PC-3 (cell line): ENCODE measurements at regions not wholly inside any gene's neighbourhood (a gene's known extent, or its start where the extent isn't known, plus 50 kb on each side); places are given as distances from the start of the nearest gene placed in this dataset.

Experiments used
- ATAC-seq: fragments of 200-7000 bp; cut with Tn5 transposase; 2 replicates; pipeline ENCODE4 v1.9.1; 2020; ENCODE audit warnings: mild to moderate bottlenecking, moderate library complexity
- BruUV-seq: library from RNA; stranded (reverse); fragments of 400-500 nt; replicated peaks from 2 replicates; lab custom pipeline; 2021; lab: Mats Ljungman, UMichigan
- CTCF ChIA-PET: fragments of 300-600 bp; sonication (Branson Sonifier 250); formaldehyde crosslinking; loops from one replicate; lab custom pipeline; 2022; ENCODE audit warnings: antibody characterized with exemption; lab: Charles Lee
- POLR2A ChIA-PET: fragments of 300-600 bp; sonication (Branson Sonifier 250); formaldehyde crosslinking; loops from one replicate; lab custom pipeline; 2022; ENCODE audit warnings: antibody characterized with exemption; ENCODE audit not compliant: unreplicated experiment; lab: Charles Lee
- DNase-seq: peaks from one replicate; pipeline ENCODE4 v3.0.0-alpha.2; 2015
- H2AFZ ChIP-seq: fragments of 300-600 bp; sonication (generic); 2 replicates; pipeline ENCODE4 v1.6.0; 2016; ENCODE audit warnings: antibody characterized with exemption, low read length
- H3F3A ChIP-seq: fragments of 300-600 bp; sonication (generic); one replicate; pipeline ENCODE4 v1.6.0; 2017; ENCODE audit warnings: antibody characterized with exemption, low read length, control low read depth, mild to moderate bottlenecking; ENCODE audit not compliant: unreplicated experiment
- H3K27ac ChIP-seq: fragments of 300-600 bp; sonication (generic); 2 replicates; pipeline ENCODE4 v1.5.1; 2016; ENCODE audit warnings: mild to moderate bottlenecking, low read length
- H3K27me3 ChIP-seq: fragments of 300-600 bp; sonication (generic); 2 replicates; pipeline ENCODE4 v1.6.1; 2016; ENCODE audit warnings: low read length, mixed read lengths
- H3K36me3 ChIP-seq: fragments of 300-600 bp; sonication (generic); 2 replicates; pipeline ENCODE4 v1.6.1; 2016; ENCODE audit warnings: low read depth, mixed run types, low read length, mixed read lengths
- H3K4me1 ChIP-seq: fragments of 300-600 bp; sonication (generic); 2 replicates; pipeline ENCODE4 v1.5.1; 2016; ENCODE audit warnings: low read length; ENCODE audit not compliant: insufficient read depth
- H3K4me2 ChIP-seq: fragments of 300-600 bp; sonication (generic); 2 replicates; pipeline ENCODE4 v1.6.0; 2016; ENCODE audit warnings: low read length
- H3K4me3 ChIP-seq: fragments of 300-600 bp; sonication (generic); 2 replicates; pipeline ENCODE4 v1.5.1; 2016; ENCODE audit warnings: mild to moderate bottlenecking, low read length, mixed read lengths
- H3K79me2 ChIP-seq: fragments of 300-600 bp; sonication (generic); 2 replicates; pipeline ENCODE4 v1.6.1; 2017; ENCODE audit warnings: low read length, mixed read lengths
- H3K9ac ChIP-seq: fragments of 300-600 bp; sonication (generic); 2 replicates; pipeline ENCODE4 v1.6.0; 2016; ENCODE audit warnings: mild to moderate bottlenecking, low read length
- H3K9me2 ChIP-seq: fragments of 300-600 bp; sonication (generic); replicated peaks from 2 replicates; pipeline ENCODE4 v1.6.1; 2016; ENCODE audit warnings: mixed run types, low read length, mixed read lengths
- H3K9me3 ChIP-seq: fragments of 300-600 bp; sonication (generic); 2 replicates; pipeline ENCODE4 v1.6.1; 2016; ENCODE audit warnings: low read length, mixed read lengths
- H4K20me1 ChIP-seq: fragments of 300-600 bp; sonication (generic); 2 replicates; pipeline ENCODE4 v1.6.1; 2016; ENCODE audit warnings: low read length, mixed read lengths
- CTCF ChIP-seq: fragments of 300-600 bp; sonication (generic); conservative IDR thresholded peaks from 2 replicates; pipeline ENCODE4 v1.5.1; 2017; ENCODE audit warnings: antibody characterized with exemption, low read depth, mild to moderate bottlenecking, low read length
- EZH2 ChIP-seq: fragments of 300-600 bp; sonication (generic); IDR thresholded peaks from one replicate; pipeline ENCODE4 v1.6.1; 2017; ENCODE audit warnings: antibody characterized with exemption, mild to moderate bottlenecking, low read length; ENCODE audit not compliant: unreplicated experiment
- EZH2phosphoT487 ChIP-seq: fragments of 300-600 bp; sonication (generic); IDR thresholded peaks from 2 replicates; pipeline ENCODE4 v1.6.1; 2018; ENCODE audit warnings: mild to moderate bottlenecking, antibody characterized with exemption, low read length, borderline replicate concordance
- intact Hi-C: fragments of 100-400 bp; cut with micrococcal nuclease; formaldehyde crosslinking; loops from 2 replicates; pipeline ENCODE4 v1.9.0; 2023

- TF ChIP-seq EZH2phosphoT487: no peak
- no peak for TF ChIP-seq EZH2
- TF ChIP-seq CTCF: no peak
- ChIA-PET POLR2A (no interaction called here), CTCF (no interaction called here)
- H3K9me3 ChIP-seq: no peaks in the 10 kb centered on the region
- BruUV-seq: no TSS peak
- ATAC-seq: no peak
- H3F3A ChIP-seq: no peaks in the 10 kb centered on the region
- no peaks in the 10 kb centered on the region for H3K9me2 ChIP-seq
- H3K27me3 ChIP-seq: no peaks in the 10 kb centered on the region
- H3K27ac ChIP-seq: no peak overlapping the region
- H4K20me1 ChIP-seq: no peaks in the 10 kb centered on the region
- intact Hi-C loops: no loop called here
- H3K36me3 ChIP-seq: no peaks in the 10 kb centered on the region
- H2AFZ ChIP-seq: no peak overlapping the region
- peaks cover 9% of the 10 kb centered on the region; the same call in 1 of the 2 replicates for H3K4me1 ChIP-seq
- H3K9ac ChIP-seq: no peak overlapping the region
- no peak overlapping the region for H3K4me3 ChIP-seq
- no peak for DNase-seq
- H3K79me2 ChIP-seq: no peaks in the 10 kb centered on the region
- H3K4me2 ChIP-seq: no peak overlapping the region
Observed at GRCh38 chr9:115980976-115981375, 172.6 kb upstream of the PAPPA start.

GRCh38 chr9:115983366-115983765 is 170.2 kb upstream of the PAPPA start:
- no peak for DNase-seq
- intact Hi-C loops: no loop called here
- no peaks in the 10 kb centered on the region for H3K36me3 ChIP-seq
- BruUV-seq: no TSS peak
- H3K9me2 ChIP-seq: no peaks in the 10 kb centered on the region
- no peak overlapping the region for H3K27ac ChIP-seq
- no peak for ATAC-seq
- no peaks in the 10 kb centered on the region for H3K9me3 ChIP-seq
- no peaks in the 10 kb centered on the region for H4K20me1 ChIP-seq
- no peak overlapping the region for H3K4me2 ChIP-seq
- H3K79me2 ChIP-seq: no peaks in the 10 kb centered on the region
- H3F3A ChIP-seq: no peaks in the 10 kb centered on the region
- ChIA-PET CTCF (no interaction called here), POLR2A (no interaction called here)
- H3K27me3 ChIP-seq: no peaks in the 10 kb centered on the region
- no peak overlapping the region for H2AFZ ChIP-seq
- H3K4me1 ChIP-seq: peaks cover 9% of the 10 kb centered on the region; the same call in 1 of the 2 replicates
- H3K4me3 ChIP-seq: no peak overlapping the region
- H3K9ac ChIP-seq: no peak overlapping the region
- TF ChIP-seq EZH2 (no peak), EZH2phosphoT487 (no peak), CTCF (no peak)

GRCh38 chr9:115985657-115986056 is 167.9 kb upstream of the PAPPA start:
- ATAC-seq: no peak
- no TSS peak for BruUV-seq
- intact Hi-C loops: no loop called here

More at GRCh38 chr9:115985657-115986056, 167.9 kb upstream of the PAPPA start:
- ChIA-PET CTCF (no interaction called here), POLR2A (no interaction called here)
- no peaks in the 10 kb centered on the region for H3F3A ChIP-seq
- no peaks in the 10 kb centered on the region for H3K36me3 ChIP-seq
- no peaks in the 10 kb centered on the region for H3K27me3 ChIP-seq
- H3K79me2 ChIP-seq: no peaks in the 10 kb centered on the region
- H3K4me3 ChIP-seq: no peak overlapping the region
- no peak for TF ChIP-seq EZH2phosphoT487
- no peak for TF ChIP-seq EZH2
- no peak for TF ChIP-seq CTCF
- no peaks in the 10 kb centered on the region for H4K20me1 ChIP-seq
- no peak overlapping the region for H3K27ac ChIP-seq
- no peak overlapping the region for H3K4me2 ChIP-seq
- DNase-seq: no peak
- no peak overlapping the region for H2AFZ ChIP-seq
- H3K9ac ChIP-seq: no peak overlapping the region
- no peaks in the 10 kb centered on the region for H3K9me2 ChIP-seq
- no peaks in the 10 kb centered on the region for H3K9me3 ChIP-seq
- H3K4me1 ChIP-seq: peaks cover 4% of the 10 kb centered on the region; the same call in 1 of the 2 replicates
